ENCODE measurements at regions not wholly inside any gene's neighbourhood (a gene's known extent, or its start where the extent isn't known, plus 50 kb on each side); places are given as distances from the start of the nearest gene placed in this dataset.

DNA sequence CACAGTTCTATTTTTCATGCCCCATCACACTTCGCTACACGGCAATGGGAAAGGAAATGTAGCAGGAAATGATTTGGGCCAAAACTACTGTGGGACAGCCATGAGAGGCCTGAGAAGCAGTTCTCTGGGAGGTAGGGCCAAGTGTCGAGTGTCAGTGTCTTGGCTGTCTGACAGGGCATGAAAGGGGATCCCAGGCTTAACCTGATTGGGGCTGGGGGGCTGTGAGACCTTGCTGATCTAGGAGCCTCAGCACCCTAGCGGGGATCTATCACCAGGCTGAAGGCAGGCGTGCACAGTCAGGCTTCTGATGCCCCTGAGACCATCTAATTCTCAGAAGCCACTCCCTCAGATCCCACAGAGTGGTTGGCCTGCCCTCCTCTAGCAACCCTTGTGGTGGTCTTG is 58.2 kb upstream of the SLC25A13 start:
- no peak for TF ChIP-seq EZH2phosphoT487 (IDR thresholded peaks at IDR 0.05; ENCODE audit: low read depth)
- TF ChIP-seq, protein P1, sequence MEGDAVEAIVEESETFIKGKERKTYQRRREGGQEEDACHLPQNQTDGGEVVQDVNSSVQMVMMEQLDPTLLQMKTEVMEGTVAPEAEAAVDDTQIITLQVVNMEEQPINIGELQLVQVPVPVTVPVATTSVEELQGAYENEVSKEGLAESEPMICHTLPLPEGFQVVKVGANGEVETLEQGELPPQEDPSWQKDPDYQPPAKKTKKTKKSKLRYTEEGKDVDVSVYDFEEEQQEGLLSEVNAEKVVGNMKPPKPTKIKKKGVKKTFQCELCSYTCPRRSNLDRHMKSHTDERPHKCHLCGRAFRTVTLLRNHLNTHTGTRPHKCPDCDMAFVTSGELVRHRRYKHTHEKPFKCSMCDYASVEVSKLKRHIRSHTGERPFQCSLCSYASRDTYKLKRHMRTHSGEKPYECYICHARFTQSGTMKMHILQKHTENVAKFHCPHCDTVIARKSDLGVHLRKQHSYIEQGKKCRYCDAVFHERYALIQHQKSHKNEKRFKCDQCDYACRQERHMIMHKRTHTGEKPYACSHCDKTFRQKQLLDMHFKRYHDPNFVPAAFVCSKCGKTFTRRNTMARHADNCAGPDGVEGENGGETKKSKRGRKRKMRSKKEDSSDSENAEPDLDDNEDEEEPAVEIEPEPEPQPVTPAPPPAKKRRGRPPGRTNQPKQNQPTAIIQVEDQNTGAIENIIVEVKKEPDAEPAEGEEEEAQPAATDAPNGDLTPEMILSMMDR (IDR thresholded peaks at IDR 0.05; ENCODE audit: low read depth, low read length) = no peak

DNA sequence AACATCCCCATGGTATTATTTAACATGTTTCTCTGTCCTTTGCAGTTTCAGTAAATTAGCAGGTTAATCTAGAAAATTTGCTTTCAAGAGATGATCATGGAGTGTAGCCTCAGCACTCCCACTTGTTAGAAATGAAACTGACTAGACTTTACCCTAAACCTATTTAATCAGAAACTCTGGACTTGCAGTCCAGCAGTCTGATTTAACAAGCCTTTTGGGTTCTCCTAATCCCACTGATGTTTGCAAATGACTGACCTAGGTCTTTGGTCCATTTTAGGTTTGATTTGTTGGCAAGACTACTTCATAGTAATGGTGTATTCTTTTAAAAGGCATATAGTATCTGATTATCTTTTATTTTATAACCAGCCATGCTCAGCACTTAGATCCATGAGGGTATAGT is 55.5 kb upstream of the SLC25A13 start:
- Histone ChIP-seq H3K4me2 (ENCODE audit: low read length) (no peak overlapping the region), H3K9me3 (ENCODE audit: insufficient read depth, low read length) (no peaks in the 10 kb centered on the region), H3K79me2 (ENCODE audit: low read length) (no peaks in the 10 kb centered on the region), H3K27me3 (ENCODE audit: low read depth, low read length) (no peaks in the 10 kb centered on the region), H3K4me3 (ENCODE audit: low read length) (no peak overlapping the region), H3K9ac (ENCODE audit: low read length) (no peak overlapping the region), H3K4me1 (ENCODE audit: low read length) (no peaks in the 10 kb centered on the region), H3K36me3 (replicated peaks; ENCODE audit: low read depth, low read length) (no peaks in the 10 kb centered on the region), H4K20me1 (ENCODE audit: insufficient read depth, low read length) (no peaks in the 10 kb centered on the region), H2AFZ (ENCODE audit: low read depth, low read length) (no peak overlapping the region), H3K27ac (ENCODE audit: low read length) (no peak overlapping the region)
- TF ChIP-seq, protein P1 (IDR thresholded peaks at IDR 0.05; ENCODE audit: low read depth, low read length) = no peak

More for the DNA sequence above, 58.2 kb upstream of the SLC25A13 start:
- Histone ChIP-seq H2AFZ (ENCODE audit: low read depth, low read length) (no peak overlapping the region), H3K79me2 (ENCODE audit: low read length) (no peaks in the 10 kb centered on the region), H3K4me3 (ENCODE audit: low read length) (no peak overlapping the region), H3K9me3 (ENCODE audit: insufficient read depth, low read length) (no peaks in the 10 kb centered on the region), H3K27me3 (ENCODE audit: low read depth, low read length) (no peaks in the 10 kb centered on the region), H3K4me1 (ENCODE audit: low read length) (no peaks in the 10 kb centered on the region), H4K20me1 (ENCODE audit: insufficient read depth, low read length) (no peaks in the 10 kb centered on the region), H3K9ac (ENCODE audit: low read length) (no peak overlapping the region), H3K36me3 (replicated peaks; ENCODE audit: low read depth, low read length) (no peaks in the 10 kb centered on the region), H3K27ac (ENCODE audit: low read length) (no peak overlapping the region), H3K4me2 (ENCODE audit: low read length) (no peak overlapping the region)
